ENCODE measurements at regions not wholly inside any gene's neighbourhood (a gene's known extent, or its start where the extent isn't known, plus 50 kb on each side); places are given as distances from the start of the nearest gene placed in this dataset.

DNA sequence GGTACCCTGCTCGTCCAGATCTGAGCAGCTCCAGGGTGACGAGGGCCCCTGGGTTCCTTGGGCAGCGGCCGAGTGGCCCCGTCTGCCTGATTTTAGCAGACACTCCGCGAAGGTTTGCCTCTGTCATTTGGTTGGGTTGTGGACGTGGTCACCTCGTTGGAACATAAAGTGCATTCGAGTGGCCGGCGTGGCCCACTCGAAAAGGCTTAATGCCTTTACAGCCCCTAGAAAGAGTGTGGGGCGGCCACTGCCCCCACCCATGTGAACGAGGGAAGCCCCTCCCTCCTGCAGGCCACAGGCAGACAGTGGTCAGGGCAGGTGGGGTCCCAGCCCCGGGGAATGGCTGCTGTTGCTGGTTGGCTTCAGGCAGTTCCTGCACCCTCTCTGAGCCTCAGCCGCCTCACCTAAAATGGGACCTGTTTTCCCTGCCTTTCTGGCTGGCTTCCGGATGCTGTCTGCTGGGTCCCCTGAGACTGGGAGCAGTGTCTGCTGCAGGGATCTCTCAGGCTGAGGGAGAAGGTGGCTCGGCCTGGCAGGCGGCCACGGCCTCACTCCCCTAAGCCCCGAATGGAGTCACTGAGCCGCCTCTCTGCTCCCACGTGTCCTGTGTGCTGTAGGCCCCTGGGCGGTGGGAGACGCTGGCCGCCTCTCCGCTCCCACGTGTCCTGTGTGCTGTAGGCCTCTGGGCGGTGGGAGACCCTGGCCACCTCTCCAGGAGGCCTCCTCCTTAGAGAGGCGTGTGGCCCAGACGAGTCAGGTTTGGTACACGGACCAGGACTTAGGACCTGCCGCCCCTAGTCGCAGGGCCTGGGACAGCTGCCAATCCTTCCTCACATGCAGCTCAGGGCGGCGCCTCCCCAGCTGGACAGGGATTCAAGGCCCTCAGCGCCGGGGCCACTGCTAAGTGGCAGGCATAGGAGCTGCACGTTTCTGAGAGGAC is 233.0 kb downstream of the ERMARD start:
- WGBS, result 83% methylated on average over 37 of the region's 40 CpGs
- H3K27me3 ChIP-seq, result peaks cover 0 to 26% (median 0%) of the 10 kb centered on the region in 4 donors
- no peak for TF ChIP-seq POLR2AphosphoS5 (IDR thresholded peaks at IDR 0.05)
- TF ChIP-seq POLR2A (IDR thresholded peaks at IDR 0.05; ENCODE audit: low read depth), result no peak
- TF ChIP-seq EP300 (IDR thresholded peaks at IDR 0.05), result no peak
- TF ChIP-seq CTCF (IDR thresholded peaks at IDR 0.05), result no peak
- H3K4me1 ChIP-seq, result no peaks in the 10 kb centered on the region
- no peak overlapping the region for H3K27ac ChIP-seq (replicated peaks in 1 of 4)
- H3K4me3 ChIP-seq, result no peak overlapping the region
- H3K9me3 ChIP-seq, result no peaks in the 10 kb centered on the region
- intact Hi-C loops (cut with DNase I), result no loop called here
- DNase-seq (ENCODE audit: extremely low spot score), result no peak
- no peaks in the 10 kb centered on the region for H3K36me3 ChIP-seq

GRCh38 chr6:169983651-169984050 is 232.2 kb downstream of the ERMARD start:
- Histone ChIP-seq H3K4me1 (no peaks in the 10 kb centered on the region), H3K4me3 (no peak overlapping the region), H3K27me3 (peaks cover 0 to 30% (median 0%) of the 10 kb centered on the region in 4 donors), H3K36me3 (no peaks in the 10 kb centered on the region), H3K27ac (replicated peaks in 1 of 4) (no peak overlapping the region), H3K9me3 (no peaks in the 10 kb centered on the region)
- intact Hi-C loops (cut with DNase I), result no loop called here
- no peak for DNase-seq (ENCODE audit: extremely low spot score)
- WGBS, result 84% methylated on average over 7 of the region's 10 CpGs
- TF ChIP-seq POLR2A (IDR thresholded peaks at IDR 0.05; ENCODE audit: low read depth) (no peak), POLR2AphosphoS5 (IDR thresholded peaks at IDR 0.05) (no peak), CTCF (IDR thresholded peaks at IDR 0.05) (no peak), EP300 (IDR thresholded peaks at IDR 0.05) (no peak)

- intact Hi-C loops (cut with DNase I), result no loop called here
- no peaks in the 10 kb centered on the region for H3K9me3 ChIP-seq
- H3K4me1 ChIP-seq, result no peaks in the 10 kb centered on the region
- TF ChIP-seq EP300 (IDR thresholded peaks at IDR 0.05) (no peak), POLR2AphosphoS5 (IDR thresholded peaks at IDR 0.05) (no peak), CTCF (IDR thresholded peaks at IDR 0.05) (no peak), POLR2A (IDR thresholded peaks at IDR 0.05; ENCODE audit: low read depth) (no peak)
- no peak overlapping the region for H3K4me3 ChIP-seq
- H3K36me3 ChIP-seq, result no peaks in the 10 kb centered on the region
- no peak for DNase-seq (ENCODE audit: extremely low spot score)
- H3K27ac ChIP-seq (replicated peaks in 1 of 4), result no peak overlapping the region
- 87% methylated on average over 15 of the region's 31 CpGs for WGBS
- peaks cover 0 to 38% (median 0%) of the 10 kb centered on the region in 4 donors for H3K27me3 ChIP-seq
These were observed 231.3 kb downstream of the ERMARD start for GRCh38 chr6:169982461-169983386.

DNA sequence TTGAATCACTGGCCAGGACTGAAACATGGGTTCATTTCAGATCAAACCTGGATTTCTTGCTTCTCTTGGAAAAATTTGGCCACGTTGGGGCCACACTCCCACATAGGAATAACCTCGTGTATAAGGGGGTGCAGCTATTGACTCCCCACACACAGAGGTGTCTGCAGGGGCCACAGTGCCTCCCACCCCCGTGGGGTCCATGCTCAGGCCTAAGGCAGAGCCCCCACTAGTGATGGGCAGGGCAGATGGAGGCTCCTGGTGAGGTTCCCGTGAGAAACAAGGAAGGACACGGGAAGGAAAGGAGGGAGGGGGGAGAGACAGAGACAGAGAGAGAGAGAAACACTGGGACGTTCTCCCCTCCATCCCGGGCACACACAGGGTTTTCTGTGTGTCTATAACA is 230.5 kb downstream of the ERMARD start:
- Histone ChIP-seq H3K4me1 (no peaks in the 10 kb centered on the region), H3K9me3 (no peaks in the 10 kb centered on the region), H3K36me3 (no peaks in the 10 kb centered on the region), H3K4me3 (no peak overlapping the region), H3K27me3 (peaks cover 0 to 44% (median 0%) of the 10 kb centered on the region in 4 donors), H3K27ac (replicated peaks in 1 of 4) (no peak overlapping the region)
- no peak for DNase-seq (ENCODE audit: extremely low spot score)
- intact Hi-C loops (cut with DNase I), result no loop called here
- no peak for TF ChIP-seq CTCF (IDR thresholded peaks at IDR 0.05)
- no peak for TF ChIP-seq POLR2AphosphoS5 (IDR thresholded peaks at IDR 0.05)
- WGBS, result 65% methylated on average over 6 of the region's 7 CpGs

Measured in esophagus muscularis mucosa (tissue), 4 donors.